Vagina (tissue), 2 donors: ENCODE measurements at regions not wholly inside any gene's neighbourhood (a gene's known extent, or its start where the extent isn't known, plus 50 kb on each side); places are given as distances from the start of the nearest gene placed in this dataset.

ENCODE experiments used
- CTCF ChIP-seq, 3 experiments: fragments of 450-650 bp in 2 of 3; fragments of 200-600 bp in 1 of 3; sonication (generic) in 1 of 3; IDR thresholded peaks; one replicate each; pipeline ENCODE4 v1.5.1; 2017 to 2019; ENCODE audit warnings: antibody characterized with exemption in 3 of 3, mild to moderate bottlenecking in 2 of 3, moderate library complexity in 2 of 3
- POLR2A ChIP-seq, 2 donors: fragments of 450-650 bp; IDR thresholded peaks; one replicate each; pipeline ENCODE4 v1.6.1; 2017; ENCODE audit warnings: antibody characterized with exemption in 2 of 2, mild to moderate bottlenecking in 2 of 2, moderate library complexity in 2 of 2
- POLR2AphosphoS5 ChIP-seq, 2 donors: sonication (generic); formaldehyde crosslinking; IDR thresholded peaks; one replicate each; pipeline ENCODE4 v1.9.0; 2017; ENCODE audit warnings: antibody characterized with exemption in 2 of 2, mild to moderate bottlenecking in 2 of 2, low read depth in 1 of 2; ENCODE audit not compliant: insufficient read depth in 1 of 2

- TF ChIP-seq CTCF (IDR thresholded peaks at IDR 0.05) (no peak), POLR2A (IDR thresholded peaks at IDR 0.05) (no peak), POLR2AphosphoS5 (IDR thresholded peaks at IDR 0.05; ENCODE audit: insufficient read depth in 1 of 2, low read depth in 1 of 2) (no peak)
Observed at GRCh38 chr11:96680211-96681018, 290.6 kb downstream of the JRKL start.
